AG09319 (cell line): ENCODE measurements at regions not wholly inside any gene's neighbourhood (a gene's known extent, or its start where the extent isn't known, plus 50 kb on each side); places are given as distances from the start of the nearest gene placed in this dataset.

Experiments used
- DNase-seq: peaks from one replicate; pipeline ENCODE4 v3.0.0-alpha.2; 2010; ENCODE audit warnings: low read depth; ENCODE audit errors: extremely low read depth
- CTCF ChIP-seq: IDR thresholded peaks from 2 replicates; pipeline ENCODE4 v1.5.1; 2011; ENCODE audit warnings: low read depth, mild to moderate bottlenecking, inconsistent platforms, low read length, moderate library complexity

- TF ChIP-seq CTCF, result no peak
- DNase-seq, result no peak
Observed at GRCh38 chr9:14447103-14447502, 133.2 kb upstream of the NFIB start.

GRCh38 chr9:14445946-14446345 lies 132.0 kb upstream of the NFIB start:
- no peak for DNase-seq
- no peak for TF ChIP-seq CTCF

GRCh38 chr9:14442956-14443355 lies 129.0 kb upstream of the NFIB start:
- no peak for DNase-seq
- no peak for TF ChIP-seq CTCF

- peak; percentile 3 for TF ChIP-seq CTCF
- DNase-seq, result no peak
Observed at GRCh38 chr9:14441976-14442651, 128.2 kb upstream of the NFIB start.

- DNase-seq, result no peak
- TF ChIP-seq CTCF, result no peak
Observed at GRCh38 chr9:14441115-14441514, 127.2 kb upstream of the NFIB start.

- TF ChIP-seq CTCF, result no peak
- no peak for DNase-seq
Observed at GRCh38 chr9:14440062-14440461, 126.1 kb upstream of the NFIB start.

- DNase-seq, result no peak
- no peak for TF ChIP-seq CTCF
Observed at GRCh38 chr9:14439555-14439954, 125.6 kb upstream of the NFIB start.
